Nephron (organoid): ENCODE measurements at regions not wholly inside any gene's neighbourhood (a gene's known extent, or its start where the extent isn't known, plus 50 kb on each side); places are given as distances from the start of the nearest gene placed in this dataset.

Experiments used
- H3K27ac Mint-ChIP-seq, 3 experiments: 2 replicates each; pipeline ENCODE4 v1.8.0; 2020; ENCODE audit warnings: mixed read lengths in 3 of 3, mild to moderate bottlenecking in 2 of 3, moderate library complexity in 1 of 3
- H3K27me3 Mint-ChIP-seq: 2 replicates; pipeline ENCODE4 v1.8.0; 2021; ENCODE audit warnings: low read depth, mild to moderate bottlenecking, moderate library complexity, mixed read lengths
- H3K36me3 Mint-ChIP-seq: 2 replicates; pipeline ENCODE4 v1.8.0; 2020; ENCODE audit warnings: low read depth, mixed read lengths
- H3K4me1 Mint-ChIP-seq: 2 replicates; pipeline ENCODE4 v1.8.0; 2020; ENCODE audit warnings: mixed read lengths
- H3K4me3 Mint-ChIP-seq, 3 experiments: 2 replicates each; pipeline ENCODE4 v1.8.0; 2020; ENCODE audit warnings: mild to moderate bottlenecking in 3 of 3, mixed read lengths in 3 of 3, moderate library complexity in 2 of 3
- H3K9me3 Mint-ChIP-seq: 2 replicates; pipeline ENCODE4 v1.8.0; 2020; ENCODE audit warnings: mixed read lengths
- CTCF ChIP-seq, 3 experiments: fragments of 200-600 bp; sonication (generic); IDR thresholded peaks; one replicate each; pipeline ENCODE4 v1.5.0; 2021; ENCODE audit warnings: antibody characterized with exemption in 3 of 3; ENCODE audit not compliant: unreplicated experiment in 3 of 3

- Mint-ChIP-seq H3K4me3 (no peak overlapping the region), H3K36me3 (no peaks in the 10 kb centered on the region), H3K27me3 (peaks cover 8% of the 10 kb centered on the region), H3K4me1 (peaks cover 22% of the 10 kb centered on the region), H3K9me3 (peaks cover 3% of the 10 kb centered on the region), H3K27ac (no peak overlapping the region)
- no peak for TF ChIP-seq CTCF (IDR thresholded peaks at IDR 0.05; ENCODE audit: unreplicated experiment in 3 of 3)
These were observed 630.2 kb upstream of the NOVA1 start for GRCh38 chr14:27228053-27228452.

- Mint-ChIP-seq H3K27me3 (no peaks in the 10 kb centered on the region), H3K4me3 (no peak overlapping the region), H3K27ac (no peak overlapping the region), H3K4me1 (no peaks in the 10 kb centered on the region), H3K36me3 (no peaks in the 10 kb centered on the region), H3K9me3 (no peaks in the 10 kb centered on the region)
- TF ChIP-seq CTCF (IDR thresholded peaks at IDR 0.05; ENCODE audit: unreplicated experiment in 3 of 3) = no peak
These were observed 636.5 kb upstream of the NOVA1 start for GRCh38 chr14:27234331-27234730.

GRCh38 chr14:27236601-27237000, 638.8 kb upstream of the NOVA1 start:
- no peak overlapping the region for H3K4me3 Mint-ChIP-seq
- H3K9me3 Mint-ChIP-seq = no peaks in the 10 kb centered on the region
- H3K27me3 Mint-ChIP-seq = no peaks in the 10 kb centered on the region
- H3K27ac Mint-ChIP-seq = peak overlapping the region in 2 of 3 experiments; percentile 22 to 57
- no peaks in the 10 kb centered on the region for H3K4me1 Mint-ChIP-seq
- no peak for TF ChIP-seq CTCF (IDR thresholded peaks at IDR 0.05; ENCODE audit: unreplicated experiment in 3 of 3)
- no peaks in the 10 kb centered on the region for H3K36me3 Mint-ChIP-seq

GRCh38 chr14:27242874-27243273, 645.0 kb upstream of the NOVA1 start:
- no peak overlapping the region for H3K4me3 Mint-ChIP-seq
- H3K4me1 Mint-ChIP-seq = peaks cover 10% of the 10 kb centered on the region
- H3K27me3 Mint-ChIP-seq = no peaks in the 10 kb centered on the region
- peak overlapping the region in 1 of 3 experiments; percentile 42 for H3K27ac Mint-ChIP-seq
- TF ChIP-seq CTCF (IDR thresholded peaks at IDR 0.05; ENCODE audit: unreplicated experiment in 3 of 3) = no peak
- no peaks in the 10 kb centered on the region for H3K36me3 Mint-ChIP-seq
- H3K9me3 Mint-ChIP-seq = peaks cover 2% of the 10 kb centered on the region

- Mint-ChIP-seq H3K27ac (no peak overlapping the region), H3K36me3 (no peaks in the 10 kb centered on the region), H3K4me3 (no peak overlapping the region), H3K9me3 (peaks cover 5% of the 10 kb centered on the region), H3K27me3 (peaks cover 2% of the 10 kb centered on the region), H3K4me1 (peaks cover 10% of the 10 kb centered on the region)
- no peak for TF ChIP-seq CTCF (IDR thresholded peaks at IDR 0.05; ENCODE audit: unreplicated experiment in 3 of 3)
These were observed 645.5 kb upstream of the NOVA1 start for GRCh38 chr14:27243365-27243764.

GRCh38 chr14:27245947-27246346, 648.1 kb upstream of the NOVA1 start:
- no peak overlapping the region for H3K27ac Mint-ChIP-seq
- H3K4me3 Mint-ChIP-seq = no peak overlapping the region
- H3K27me3 Mint-ChIP-seq = peaks cover 3% of the 10 kb centered on the region
- no peaks in the 10 kb centered on the region for H3K36me3 Mint-ChIP-seq
- TF ChIP-seq CTCF (IDR thresholded peaks at IDR 0.05; ENCODE audit: unreplicated experiment in 3 of 3) = no peak
- H3K4me1 Mint-ChIP-seq = peaks cover 10% of the 10 kb centered on the region
- peaks cover 5% of the 10 kb centered on the region for H3K9me3 Mint-ChIP-seq
